Gastroesophageal sphincter (tissue), 3 donors: ENCODE measurements at regions not wholly inside any gene's neighbourhood (a gene's known extent, or its start where the extent isn't known, plus 50 kb on each side); places are given as distances from the start of the nearest gene placed in this dataset.

Source experiments
- CTCF ChIP-seq, 4 experiments: fragments of 200-600 bp in 2 of 4; fragments of 450-650 bp in 2 of 4; sonication (generic) in 1 of 4; IDR thresholded peaks; one replicate each; pipeline ENCODE4 v1.5.1; 2017 to 2019; ENCODE audit warnings: antibody characterized with exemption in 4 of 4, mild to moderate bottlenecking in 2 of 4, moderate library complexity in 2 of 4
- POLR2A ChIP-seq, 2 donors: fragments of 450-650 bp; IDR thresholded peaks; one replicate each; pipeline ENCODE4 v1.6.1; 2017; ENCODE audit warnings: antibody characterized with exemption in 2 of 2, mild to moderate bottlenecking in 2 of 2, moderate library complexity in 1 of 2
- POLR2AphosphoS5 ChIP-seq: sonication (generic); formaldehyde crosslinking; IDR thresholded peaks from one replicate; pipeline ENCODE4 v1.6.1; 2017; ENCODE audit warnings: antibody characterized with exemption

DNA sequence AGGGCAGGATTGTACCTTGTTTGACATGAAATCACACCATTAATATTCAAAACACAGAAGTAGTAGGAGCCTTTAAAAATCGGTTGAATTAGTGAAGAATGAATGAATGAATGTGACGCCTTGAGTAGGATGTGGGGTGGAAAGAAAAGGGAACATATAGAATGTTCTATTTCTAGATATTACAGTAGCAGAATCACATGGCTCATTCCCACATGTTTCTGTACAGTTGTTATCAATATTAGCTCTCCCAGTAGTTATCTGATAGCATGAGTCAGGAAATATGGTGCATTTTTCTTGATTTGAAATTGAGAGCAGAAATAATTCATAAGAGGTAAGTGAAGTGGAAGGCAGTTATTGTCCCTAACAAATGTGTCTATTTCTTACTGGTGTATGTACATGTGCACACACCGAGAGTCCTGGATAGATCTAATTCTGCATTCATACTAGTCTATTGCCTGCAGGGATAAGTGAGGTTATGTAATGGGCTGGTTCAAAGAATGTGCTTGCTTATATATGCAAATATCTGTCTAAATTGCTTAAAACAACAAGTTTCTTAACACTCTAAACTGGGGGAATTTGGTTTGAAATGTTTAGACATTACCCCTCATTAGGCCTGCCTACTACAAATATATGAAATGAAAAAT, 245.4 kb downstream of the EFCAB11 start:
- no peak for TF ChIP-seq CTCF (IDR thresholded peaks at IDR 0.05)
- TF ChIP-seq POLR2A (IDR thresholded peaks at IDR 0.05): no peak
- TF ChIP-seq POLR2AphosphoS5: no peak
